Breast epithelium (tissue), 4 donors: ENCODE measurements at regions not wholly inside any gene's neighbourhood (a gene's known extent, or its start where the extent isn't known, plus 50 kb on each side); places are given as distances from the start of the nearest gene placed in this dataset.
"Not testable (repeated sequence)": the region's sequence is repeated elsewhere in the genome, so short reads cannot be mapped to it uniquely, and the experiment has no call there.

ENCODE experiments used
- DNase-seq, 2 donors: peaks; one replicate each; pipeline ENCODE4 v3.0.0-alpha.2; 2019; ENCODE audit warnings: low spot score in 2 of 2
- H3K27ac ChIP-seq, 2 donors: fragments of 200-600 bp; sonication (generic) in 1 of 2; one replicate each; pipeline ENCODE4 v1.5.1; 2016 to 2019; ENCODE audit warnings: mild to moderate bottlenecking in 1 of 2
- H3K27me3 ChIP-seq, 2 donors: fragments of 200-600 bp; sonication (generic) in 1 of 2; one replicate each; pipeline versions ENCODE4 v1.5.1 to v1.6.0; 2017 to 2019; ENCODE audit warnings: control low read depth in 1 of 2, mild to moderate bottlenecking in 1 of 2
- H3K36me3 ChIP-seq: fragments of 200-600 bp; one replicate; pipeline ENCODE4 v1.5.1; 2019
- H3K4me1 ChIP-seq, 2 donors: fragments of 200-600 bp; sonication (generic); one replicate each; pipeline ENCODE4 v1.5.1; 2016 to 2019; ENCODE audit warnings: control low read depth in 1 of 2
- H3K4me3 ChIP-seq, 3 donors: fragments of 200-600 bp; sonication (generic); 1 replicate in 2 of 3; 2 replicates in 1 of 3; pipeline ENCODE4 v1.5.1; 2016 to 2019; ENCODE audit warnings: mild to moderate bottlenecking in 3 of 3, moderate library complexity in 2 of 3
- H3K9me3 ChIP-seq, 2 donors: fragments of 200-600 bp; sonication (generic) in 1 of 2; one replicate each; pipeline ENCODE4 v1.5.1; 2016 to 2019; ENCODE audit warnings: control low read depth in 1 of 2
- CTCF ChIP-seq, 3 donors: fragments of 450-650 bp; IDR thresholded peaks; one replicate each; pipeline ENCODE4 v1.5.1; 2016 to 2017; ENCODE audit warnings: antibody characterized with exemption in 3 of 3, mild to moderate bottlenecking in 3 of 3, moderate library complexity in 3 of 3
- POLR2A ChIP-seq: fragments of 450-650 bp; IDR thresholded peaks from one replicate; pipeline ENCODE4 v1.6.1; 2016; ENCODE audit warnings: antibody characterized with exemption, mild to moderate bottlenecking, moderate library complexity
- POLR2AphosphoS5 ChIP-seq, 3 donors: sonication (generic); formaldehyde crosslinking; IDR thresholded peaks; one replicate each; pipeline ENCODE4 v1.6.1; 2017; ENCODE audit warnings: antibody characterized with exemption in 3 of 3
- intact Hi-C: fragments of 100-400 bp; cut with DNase I; formaldehyde crosslinking; loops from one replicate; pipeline ENCODE4 v1.15.1; 2023; ENCODE audit warnings: low total_unique reads

- H3K9me3 ChIP-seq = no peaks in the 10 kb centered on the region
- H3K4me1 ChIP-seq = no peaks in the 10 kb centered on the region
- TF ChIP-seq CTCF (IDR thresholded peaks at IDR 0.05) (no peak), POLR2A (no peak), POLR2AphosphoS5 (IDR thresholded peaks at IDR 0.05) (no peak)
- no peak overlapping the region for H3K4me3 ChIP-seq
- H3K27me3 ChIP-seq = no peaks in the 10 kb centered on the region
- intact Hi-C loops = no loop called here
- no peaks in the 10 kb centered on the region for H3K36me3 ChIP-seq
- no peak overlapping the region for H3K27ac ChIP-seq
- no peak for DNase-seq
Measured at GRCh38 chr7:115332691-115333090, 410.8 kb downstream of the MDFIC start.

DNA sequence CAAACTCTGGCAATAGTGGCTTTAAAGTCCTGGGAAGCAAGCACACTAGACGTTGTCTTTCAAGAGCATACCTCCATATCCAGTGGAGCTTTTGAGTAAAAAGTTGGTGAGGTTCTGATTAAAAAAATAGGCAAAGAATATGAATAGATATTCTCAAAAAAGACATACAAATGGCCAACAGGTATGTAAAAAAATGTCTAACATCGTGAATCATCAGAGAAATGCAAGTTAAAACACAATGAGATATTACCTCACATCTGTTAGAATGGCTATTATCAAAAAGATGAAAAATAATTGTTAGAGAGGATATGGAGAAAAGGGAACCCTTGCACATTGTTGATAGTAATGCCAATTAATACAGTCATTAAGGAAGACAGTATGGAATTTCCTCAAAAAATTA lies 407.1 kb downstream of the MDFIC start:
- intact Hi-C loops = no loop called here
- Histone ChIP-seq H3K4me3 (no peak overlapping the region), H3K9me3 (no peaks in the 10 kb centered on the region), H3K36me3 (no peaks in the 10 kb centered on the region), H3K4me1 (no peaks in the 10 kb centered on the region), H3K27me3 (no peaks in the 10 kb centered on the region), H3K27ac (no peak overlapping the region)
- no peak for TF ChIP-seq POLR2A
- TF ChIP-seq CTCF (IDR thresholded peaks at IDR 0.05) = no peak
- TF ChIP-seq POLR2AphosphoS5 (IDR thresholded peaks at IDR 0.05) = no peak
- DNase-seq = no peak

GRCh38 chr7:115328018-115328417 lies 406.1 kb downstream of the MDFIC start:
- Histone ChIP-seq H3K27ac (no peak overlapping the region), H3K36me3 (no peaks in the 10 kb centered on the region), H3K4me1 (no peaks in the 10 kb centered on the region), H3K4me3 (no peak overlapping the region), H3K27me3 (no peaks in the 10 kb centered on the region), H3K9me3 (no peaks in the 10 kb centered on the region)
- intact Hi-C loops = no loop called here
- no peak for TF ChIP-seq POLR2A
- no peak for TF ChIP-seq POLR2AphosphoS5 (IDR thresholded peaks at IDR 0.05)
- no peak for TF ChIP-seq CTCF (IDR thresholded peaks at IDR 0.05)
- no peak for DNase-seq

DNA sequence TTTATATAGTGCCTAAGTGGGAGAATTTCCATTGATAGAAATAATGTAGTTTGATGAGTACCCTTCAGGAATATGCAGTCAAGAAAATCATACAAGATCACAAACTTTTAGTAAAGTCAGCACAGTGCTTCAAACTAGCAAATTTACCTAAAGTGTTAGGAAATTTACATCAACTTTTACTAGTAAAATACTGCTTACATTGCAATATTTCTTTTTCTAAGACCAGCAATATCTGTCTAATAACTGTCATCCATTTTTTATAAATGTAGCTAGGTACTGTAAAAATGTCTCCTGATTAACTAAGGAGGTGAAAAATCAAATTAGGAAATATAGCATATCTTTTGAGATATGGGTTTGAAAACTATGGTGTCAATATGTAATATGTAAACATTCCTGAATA lies 405.4 kb downstream of the MDFIC start:
- Histone ChIP-seq H3K27me3 (no peaks in the 10 kb centered on the region), H3K4me3 (no peak overlapping the region), H3K27ac (no peak overlapping the region), H3K4me1 (no peaks in the 10 kb centered on the region), H3K9me3 (no peaks in the 10 kb centered on the region), H3K36me3 (no peaks in the 10 kb centered on the region)
- intact Hi-C loops = no loop called here
- DNase-seq = no peak
- TF ChIP-seq POLR2A (no peak), POLR2AphosphoS5 (IDR thresholded peaks at IDR 0.05) (no peak), CTCF (IDR thresholded peaks at IDR 0.05) (no peak)

- intact Hi-C loops = no loop called here
- Histone ChIP-seq H3K4me3 (no peak overlapping the region), H3K27me3 (no peaks in the 10 kb centered on the region), H3K36me3 (no peaks in the 10 kb centered on the region), H3K27ac (no peak overlapping the region), H3K4me1 (no peaks in the 10 kb centered on the region), H3K9me3 (no peaks in the 10 kb centered on the region)
- no peak for DNase-seq
- TF ChIP-seq POLR2A = no peak
- TF ChIP-seq CTCF (IDR thresholded peaks at IDR 0.05) = no peak
- no peak for TF ChIP-seq POLR2AphosphoS5 (IDR thresholded peaks at IDR 0.05)
Measured at GRCh38 chr7:115319541-115319940, 397.6 kb downstream of the MDFIC start.

DNA sequence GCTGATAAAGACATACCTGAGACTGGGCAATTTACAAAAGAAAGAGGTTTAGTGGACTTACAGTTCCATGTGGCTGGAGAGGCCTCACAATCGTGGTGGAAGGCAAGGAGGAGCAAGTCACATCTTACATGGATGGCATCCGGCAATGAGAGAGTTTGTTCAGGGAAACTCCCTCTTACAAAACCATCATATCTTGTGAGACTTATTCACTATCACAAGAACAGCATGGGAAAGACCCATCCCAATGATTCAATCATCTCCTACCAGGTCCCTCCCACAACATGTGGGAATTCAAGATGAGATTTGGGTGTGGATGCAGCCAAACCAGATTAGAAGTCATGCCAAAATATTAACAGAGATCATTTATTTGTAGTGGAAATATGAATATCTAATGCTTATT lies 388.4 kb downstream of the MDFIC start:
- H3K4me1 ChIP-seq, H3K27me3 ChIP-seq, H3K4me3 ChIP-seq, H3K9me3 ChIP-seq, H3K27ac ChIP-seq, H3K36me3 ChIP-seq, DNase-seq, intact Hi-C loops: not testable (repeated sequence)
